ENCODE measurements at regions not wholly inside any gene's neighbourhood (a gene's known extent, or its start where the extent isn't known, plus 50 kb on each side); places are given as distances from the start of the nearest gene placed in this dataset.
A peak's percentile ranks its signal among the peaks of the same experiment; 100 is the strongest.

- DNase-seq (ENCODE audit: low read depth): no peak
Measured at GRCh38 chr2:193336781-193337180, 1142.0 kb upstream of the TMEFF2 start.

GRCh38 chr2:193334401-193334800 lies 1139.7 kb upstream of the TMEFF2 start:
- DNase-seq (ENCODE audit: low read depth): no peak

GRCh38 chr2:193333539-193333938 lies 1138.8 kb upstream of the TMEFF2 start:
- no peak for DNase-seq (ENCODE audit: low read depth)

- DNase-seq (ENCODE audit: low read depth): peak; percentile 19
Measured at GRCh38 chr2:193332941-193333340, 1138.2 kb upstream of the TMEFF2 start.

- no peak for DNase-seq (ENCODE audit: low read depth)
Measured at GRCh38 chr2:193331676-193332075, 1136.9 kb upstream of the TMEFF2 start.

- no peak for DNase-seq (ENCODE audit: low read depth)
Measured at GRCh38 chr2:193326296-193326695, 1131.6 kb upstream of the TMEFF2 start.

GRCh38 chr2:193315428-193316091 lies 1120.8 kb upstream of the TMEFF2 start:
- no peak for DNase-seq (ENCODE audit: low read depth)

GRCh38 chr2:193303464-193303863 lies 1108.7 kb upstream of the TMEFF2 start:
- DNase-seq (ENCODE audit: low read depth): no peak

- no peak for DNase-seq (ENCODE audit: low read depth)
Measured at GRCh38 chr2:193294371-193294770, 1099.6 kb upstream of the TMEFF2 start.

GRCh38 chr2:193279361-193279760 lies 1084.6 kb upstream of the TMEFF2 start:
- no peak for DNase-seq (ENCODE audit: low read depth)

- DNase-seq (ENCODE audit: low read depth): no peak
Measured at GRCh38 chr2:193276988-193277387, 1082.3 kb upstream of the TMEFF2 start.

GRCh38 chr2:193276560-193276959 lies 1081.8 kb upstream of the TMEFF2 start:
- no peak for DNase-seq (ENCODE audit: low read depth)

GRCh38 chr2:193276069-193276468 lies 1081.3 kb upstream of the TMEFF2 start:
- DNase-seq (ENCODE audit: low read depth): no peak

- DNase-seq (ENCODE audit: low read depth): no peak
Measured at GRCh38 chr2:193272011-193272410, 1077.3 kb upstream of the TMEFF2 start.

GRCh38 chr2:193270816-193271215 lies 1076.1 kb upstream of the TMEFF2 start:
- DNase-seq (ENCODE audit: low read depth): no peak

GRCh38 chr2:193267496-193268002 lies 1072.8 kb upstream of the TMEFF2 start:
- no peak for DNase-seq (ENCODE audit: low read depth)

- no peak for DNase-seq (ENCODE audit: low read depth)
Measured at GRCh38 chr2:193253014-193253530, 1058.3 kb upstream of the TMEFF2 start.

- DNase-seq (ENCODE audit: low read depth): no peak
Measured at GRCh38 chr2:193251909-193252308, 1057.2 kb upstream of the TMEFF2 start.

GRCh38 chr2:193250389-193250788 lies 1055.7 kb upstream of the TMEFF2 start:
- no peak for DNase-seq (ENCODE audit: low read depth)

- peak; percentile 7 for DNase-seq (ENCODE audit: low read depth)
Measured at GRCh38 chr2:193240752-193241151, 1046.0 kb upstream of the TMEFF2 start.

GRCh38 chr2:193231634-193232033 lies 1036.9 kb upstream of the TMEFF2 start:
- no peak for DNase-seq (ENCODE audit: low read depth)

GRCh38 chr2:193228276-193228675 lies 1033.5 kb upstream of the TMEFF2 start:
- DNase-seq (ENCODE audit: low read depth): no peak

GRCh38 chr2:193222454-193222853 lies 1027.7 kb upstream of the TMEFF2 start:
- no peak for DNase-seq (ENCODE audit: low read depth)

GRCh38 chr2:193219413-193219812 lies 1024.7 kb upstream of the TMEFF2 start:
- DNase-seq (ENCODE audit: low read depth): no peak
